Left lung (tissue), 4 donors: ENCODE measurements at regions not wholly inside any gene's neighbourhood (a gene's known extent, or its start where the extent isn't known, plus 50 kb on each side); places are given as distances from the start of the nearest gene placed in this dataset.
A peak's percentile ranks its signal among the peaks of the same experiment; 100 is the strongest.
"Not testable (repeated sequence)": the region's sequence is repeated elsewhere in the genome, so short reads cannot be mapped to it uniquely, and the experiment has no call there.

Source experiments
- ATAC-seq: fragments of 200-7000 bp; cut with Tn5 transposase; one replicate; pipeline ENCODE4 v1.9.1; 2020; ENCODE audit warnings: moderate library complexity
- DNase-seq, 4 donors: peaks; one replicate each; pipeline ENCODE4 v3.0.0-alpha.2; 2013 to 2020
- H3K27ac ChIP-seq, 2 donors: fragments of 200-600 bp; sonication (generic) in 1 of 2; one replicate each; pipeline versions ENCODE4 v1.5.0 to v1.8.0; 2020 to 2021
- H3K27me3 ChIP-seq, 2 donors: fragments of 200-600 bp; sonication (generic) in 1 of 2; one replicate each; pipeline versions ENCODE4 v1.5.0 to v1.8.0; 2020 to 2021
- H3K36me3 ChIP-seq, 2 donors: fragments of 200-600 bp; sonication (generic) in 1 of 2; one replicate each; pipeline versions ENCODE4 v1.5.0 to v1.8.0; 2020 to 2021
- H3K4me1 ChIP-seq, 2 donors: fragments of 200-600 bp; one replicate each; pipeline ENCODE4 v1.8.0; 2021
- H3K4me3 ChIP-seq, 2 donors: fragments of 200-600 bp; sonication (generic) in 1 of 2; one replicate each; pipeline versions ENCODE4 v1.5.0 to v1.8.0; 2020 to 2021; ENCODE audit warnings: mild to moderate bottlenecking in 1 of 2
- H3K9me3 ChIP-seq, 2 donors: fragments of 200-600 bp; sonication (generic) in 1 of 2; one replicate each; pipeline versions ENCODE4 v1.5.0 to v1.8.0; 2020 to 2021
- CTCF ChIP-seq, 2 donors: fragments of 200-600 bp; sonication (generic) in 1 of 2; IDR thresholded peaks; one replicate each; pipeline versions ENCODE4 v1.5.0 to v1.8.0; 2021; ENCODE audit warnings: antibody characterized with exemption in 2 of 2
- intact Hi-C, 2 donors: fragments of 100-400 bp; cut with DNase I; formaldehyde crosslinking; loops; one replicate each; pipeline versions ENCODE4 v1.11.2 to v1.14.2; 2022
- donor health status: DM: no; HTN: yes; CAD: no.
- donor health status: DM: no; HTN: no; CAD: no.

GRCh38 chr17:83203472-83204221, 124.2 kb downstream of the METRNL start:
- H3K9me3 ChIP-seq, result no peaks in the 10 kb centered on the region
- TF ChIP-seq CTCF (IDR thresholded peaks at IDR 0.05), result no peak
- no peaks in the 10 kb centered on the region for H3K36me3 ChIP-seq
- intact Hi-C loops, result no loop called here
- peaks cover 0 to 61% of the 10 kb centered on the region in 2 donors for H3K4me1 ChIP-seq
- H3K27me3 ChIP-seq, result no peaks in the 10 kb centered on the region
- no peak for ATAC-seq
- H3K27ac ChIP-seq, result peak overlapping the region; percentile 62 to 99
- DNase-seq, result peak in 2 of 4 donors; percentile 40 to 71
- H3K4me3 ChIP-seq, result no peak overlapping the region

GRCh38 chr17:83204230-83204725, 124.9 kb downstream of the METRNL start:
- Histone ChIP-seq H3K36me3 (no peaks in the 10 kb centered on the region), H3K27me3 (no peaks in the 10 kb centered on the region), H3K9me3 (no peaks in the 10 kb centered on the region), H3K27ac (peak overlapping the region in 1 of 2 donors; percentile 99), H3K4me3 (no peak overlapping the region), H3K4me1 (peaks cover 0 to 55% of the 10 kb centered on the region in 2 donors)
- intact Hi-C loops, result no loop called here
- TF ChIP-seq CTCF (IDR thresholded peaks at IDR 0.05), result no peak
- ATAC-seq (no peak), DNase-seq (no peak)

- H3K27ac ChIP-seq, H3K27me3 ChIP-seq, H3K4me3 ChIP-seq, H3K36me3 ChIP-seq, ATAC-seq, H3K9me3 ChIP-seq, intact Hi-C loops: not testable (repeated sequence)
- DNase-seq, result peak in 1 of 4 donors; percentile 22
- peaks cover 0 to 50% of the 10 kb centered on the region in 2 donors for H3K4me1 ChIP-seq
Observed at GRCh38 chr17:83204736-83205386, 125.5 kb downstream of the METRNL start.

- H3K4me3 ChIP-seq, H3K36me3 ChIP-seq, H3K27me3 ChIP-seq, H3K27ac ChIP-seq, intact Hi-C loops, H3K9me3 ChIP-seq, ATAC-seq: not testable (repeated sequence)
- H3K4me1 ChIP-seq, result peaks cover 0 to 44% of the 10 kb centered on the region in 2 donors
- peak in 2 of 4 donors; percentile 66 to 90 for DNase-seq
- peak; percentile 68 to 87 for TF ChIP-seq CTCF (IDR thresholded peaks at IDR 0.05)
Observed at GRCh38 chr17:83205387-83206035, 126.1 kb downstream of the METRNL start.

- H3K36me3 ChIP-seq, result not testable (repeated sequence)
Observed at GRCh38 chr17:83206036-83206394, 126.6 kb downstream of the METRNL start.

GRCh38 chr17:83206819-83207588, 127.6 kb downstream of the METRNL start:
- H3K9me3 ChIP-seq, H3K4me3 ChIP-seq, H3K27ac ChIP-seq, H3K36me3 ChIP-seq, H3K27me3 ChIP-seq, ATAC-seq, intact Hi-C loops: not testable (repeated sequence)
- DNase-seq, result peak in 2 of 4 donors; percentile 22 to 44
- peaks cover 0 to 29% of the 10 kb centered on the region in 2 donors for H3K4me1 ChIP-seq

More at GRCh38 chr17:83206036-83206394, 126.6 kb downstream of the METRNL start:
- ATAC-seq, intact Hi-C loops, H3K27me3 ChIP-seq, H3K27ac ChIP-seq, H3K4me3 ChIP-seq, H3K9me3 ChIP-seq, DNase-seq: not testable (repeated sequence)
- H3K4me1 ChIP-seq, result peaks cover 0 to 39% of the 10 kb centered on the region in 2 donors

- DNase-seq (peak in 2 of 4 donors; percentile 39 to 70), ATAC-seq (peak; percentile 58)
- intact Hi-C loops, H3K27me3 ChIP-seq, H3K4me3 ChIP-seq, H3K9me3 ChIP-seq, H3K4me1 ChIP-seq, H3K27ac ChIP-seq, H3K36me3 ChIP-seq: not testable (repeated sequence)
Observed at GRCh38 chr17:83247001-83247400, 167.6 kb downstream of the METRNL start.
